CD4-positive, alpha-beta memory T cell (primary cell): ENCODE measurements at regions not wholly inside any gene's neighbourhood (a gene's known extent, or its start where the extent isn't known, plus 50 kb on each side); places are given as distances from the start of the nearest gene placed in this dataset.
"Not testable (repeated sequence)": the region's sequence is repeated elsewhere in the genome, so short reads cannot be mapped to it uniquely, and the experiment has no call there.

Source experiments
- CTCF ChIA-PET: fragments of 350-600 bp; sonication (Branson Sonifier 250); formaldehyde crosslinking; loops from one replicate; lab custom pipeline; 2021; ENCODE audit warnings: inconsistent platforms; ENCODE audit not compliant: partially characterized antibody; lab: Charles Lee
- POLR2A ChIA-PET: fragments of 350-600 bp; sonication (Branson Sonifier 250); formaldehyde crosslinking; loops from one replicate; lab custom pipeline; 2021; ENCODE audit not compliant: partially characterized antibody; lab: Charles Lee
- DNase-seq, 5 donors: peaks; one replicate each; pipeline versions ENCODE4 v3.0.0 to v3.0.0-alpha.2; 2020 to 2022; ENCODE audit warnings: mixed read lengths in 1 of 5
- H3K27ac ChIP-seq: one replicate; pipeline ENCODE4 v1.7.0; 2013; ENCODE audit warnings: low read depth, low read length
- H3K27me3 ChIP-seq: 2 replicates; pipeline ENCODE4 v1.7.0; 2013; ENCODE audit warnings: mild to moderate bottlenecking, low read length, moderate library complexity; ENCODE audit not compliant: insufficient read depth
- H3K36me3 ChIP-seq: 2 replicates; pipeline ENCODE4 v1.7.0; 2013; ENCODE audit warnings: mild to moderate bottlenecking, low read length, moderate library complexity; ENCODE audit not compliant: insufficient read depth
- H3K4me1 ChIP-seq: 2 replicates; pipeline ENCODE4 v1.7.0; 2013; ENCODE audit warnings: mild to moderate bottlenecking, low read length, moderate library complexity; ENCODE audit not compliant: insufficient read depth
- H3K4me3 ChIP-seq, 2 donors: one replicate each; pipeline ENCODE4 v1.7.0; 2013; ENCODE audit warnings: low read length in 2 of 2, mild to moderate bottlenecking in 1 of 2
- H3K9me3 ChIP-seq, 2 donors: one replicate each; pipeline ENCODE4 v1.7.0; 2013; ENCODE audit warnings: low read length in 2 of 2, control low read depth in 1 of 2; ENCODE audit not compliant: control insufficient read depth in 1 of 2
- H3K27ac Mint-ChIP-seq, 7 donors: one replicate each; pipeline ENCODE4 v1.8.0; 2020 to 2021; ENCODE audit warnings: mixed read lengths in 7 of 7, mild to moderate bottlenecking in 6 of 7, inconsistent platforms in 3 of 7, moderate library complexity in 3 of 7
- H3K27me3 Mint-ChIP-seq, 2 donors: one replicate each; pipeline ENCODE4 v1.8.0; 2020 to 2021; ENCODE audit warnings: mixed read lengths in 2 of 2
- H3K36me3 Mint-ChIP-seq, 2 donors: one replicate each; pipeline ENCODE4 v1.8.0; 2020 to 2021; ENCODE audit warnings: mixed read lengths in 2 of 2, inconsistent platforms in 1 of 2, mild to moderate bottlenecking in 1 of 2
- H3K4me1 Mint-ChIP-seq, 4 donors: one replicate each; pipeline ENCODE4 v1.8.0; 2020 to 2021; ENCODE audit warnings: mixed read lengths in 4 of 4, mild to moderate bottlenecking in 1 of 4
- H3K4me3 Mint-ChIP-seq, 8 donors: one replicate each; pipeline ENCODE4 v1.8.0; 2020 to 2021; ENCODE audit warnings: mixed read lengths in 8 of 8, mild to moderate bottlenecking in 7 of 8, moderate library complexity in 6 of 8, inconsistent platforms in 3 of 8
- H3K9me3 Mint-ChIP-seq, 8 donors: one replicate each; pipeline ENCODE4 v1.8.0; 2020 to 2021; ENCODE audit warnings: mixed read lengths in 8 of 8, mild to moderate bottlenecking in 5 of 8, inconsistent platforms in 3 of 8, moderate library complexity in 1 of 8
- intact Hi-C: fragments of 100-400 bp; cut with micrococcal nuclease; formaldehyde crosslinking; loops from one replicate; pipeline ENCODE4 v1.15.1; 2023

GRCh38 chr4:173457893-173458292 is 59.0 kb upstream of the SCRG1 start:
- no peaks in the 10 kb centered on the region for H3K4me1 Mint-ChIP-seq
- no peaks in the 10 kb centered on the region for H3K9me3 Mint-ChIP-seq
- ChIA-PET POLR2A (no interaction called here), CTCF (no interaction called here)
- Histone ChIP-seq H3K27me3 (no peaks in the 10 kb centered on the region), H3K36me3 (no peaks in the 10 kb centered on the region), H3K4me3 (no peak overlapping the region), H3K9me3 (no peaks in the 10 kb centered on the region), H3K4me1 (no peaks in the 10 kb centered on the region), H3K27ac (no peak overlapping the region)
- DNase-seq = no peak
- H3K27me3 Mint-ChIP-seq = peaks cover 0 to 4% of the 10 kb centered on the region in 2 donors
- H3K36me3 Mint-ChIP-seq = no peaks in the 10 kb centered on the region
- H3K4me3 Mint-ChIP-seq = no peak overlapping the region
- intact Hi-C loops = no loop called here
- H3K27ac Mint-ChIP-seq = no peak overlapping the region

- H3K4me3 Mint-ChIP-seq, H3K27ac Mint-ChIP-seq, H3K9me3 ChIP-seq, H3K4me3 ChIP-seq, POLR2A ChIA-PET, intact Hi-C loops, H3K27me3 Mint-ChIP-seq, H3K36me3 ChIP-seq, H3K9me3 Mint-ChIP-seq, H3K4me1 ChIP-seq, H3K4me1 Mint-ChIP-seq, DNase-seq, H3K27me3 ChIP-seq, H3K27ac ChIP-seq: not testable (repeated sequence)
- CTCF ChIA-PET = interaction anchor here (0.9 to 1.3 kb wide), 3 partner anchors 32 to 43 kb away, joined by 3 to 4 read pairs (median 3); no protein-coding TSS in a partner anchor
- peaks cover 0 to 11% of the 10 kb centered on the region in 2 donors for H3K36me3 Mint-ChIP-seq
Measured at GRCh38 chr4:173451435-173451834, 52.5 kb upstream of the SCRG1 start.

GRCh38 chr4:173450281-173450680 is 51.4 kb upstream of the SCRG1 start:
- H3K27me3 ChIP-seq = no peaks in the 10 kb centered on the region
- Mint-ChIP-seq H3K9me3 (peaks cover 0 to 2% (median 0%) of the 10 kb centered on the region in 8 donors), H3K36me3 (peaks cover 0 to 11% of the 10 kb centered on the region in 2 donors), H3K4me1 (no peaks in the 10 kb centered on the region), H3K4me3 (no peak overlapping the region), H3K27ac (no peak overlapping the region), H3K27me3 (peaks cover 2 to 9% of the 10 kb centered on the region in 2 donors)
- H3K4me3 ChIP-seq = no peak overlapping the region
- no peak for DNase-seq
- H3K36me3 ChIP-seq = no peaks in the 10 kb centered on the region
- CTCF ChIA-PET = interaction anchor here (0.9 to 1.4 kb wide), 4 partner anchors 24 to 44 kb away, joined by 3 to 5 read pairs (median 4); no protein-coding TSS in a partner anchor
- POLR2A ChIA-PET = no interaction called here
- H3K9me3 ChIP-seq = no peaks in the 10 kb centered on the region
- no peaks in the 10 kb centered on the region for H3K4me1 ChIP-seq
- intact Hi-C loops = no loop called here
- H3K27ac ChIP-seq = no peak overlapping the region

GRCh38 chr4:173449380-173449717 is 50.4 kb upstream of the SCRG1 start:
- Mint-ChIP-seq H3K9me3 (peaks cover 0 to 2% (median 0%) of the 10 kb centered on the region in 8 donors), H3K27me3 (peaks cover 2 to 9% of the 10 kb centered on the region in 2 donors), H3K27ac (no peak overlapping the region)

GRCh38 chr4:173448608-173449379 is 49.9 kb upstream of the SCRG1 start:
- H3K36me3 ChIP-seq = no peaks in the 10 kb centered on the region
- H3K36me3 Mint-ChIP-seq = peaks cover 0 to 11% of the 10 kb centered on the region in 2 donors
- no peak overlapping the region for H3K27ac ChIP-seq
- DNase-seq = no peak
- intact Hi-C loops = no loop called here
- H3K4me3 Mint-ChIP-seq = no peak overlapping the region
- CTCF ChIA-PET = no interaction called here
- POLR2A ChIA-PET = no interaction called here
- H3K27me3 ChIP-seq = no peaks in the 10 kb centered on the region
- H3K9me3 ChIP-seq = no peaks in the 10 kb centered on the region
- H3K27ac Mint-ChIP-seq = peak overlapping the region in 1 of 7 donors; percentile 51
- peaks cover 0 to 2% (median 0%) of the 10 kb centered on the region in 8 donors for H3K9me3 Mint-ChIP-seq
- no peaks in the 10 kb centered on the region for H3K4me1 Mint-ChIP-seq
- no peaks in the 10 kb centered on the region for H3K4me1 ChIP-seq
- H3K27me3 Mint-ChIP-seq = peaks cover 2 to 7% of the 10 kb centered on the region in 2 donors
- H3K4me3 ChIP-seq = no peak overlapping the region

More at GRCh38 chr4:173449380-173449717, 50.4 kb upstream of the SCRG1 start:
- H3K36me3 Mint-ChIP-seq = peaks cover 0 to 11% of the 10 kb centered on the region in 2 donors
- Histone ChIP-seq H3K27ac (no peak overlapping the region), H3K4me1 (no peaks in the 10 kb centered on the region), H3K36me3 (no peaks in the 10 kb centered on the region), H3K4me3 (no peak overlapping the region), H3K9me3 (no peaks in the 10 kb centered on the region), H3K27me3 (no peaks in the 10 kb centered on the region)
- CTCF ChIA-PET = no interaction called here
- intact Hi-C loops = no loop called here
- no peak for DNase-seq
- H3K4me3 Mint-ChIP-seq = no peak overlapping the region
- no peaks in the 10 kb centered on the region for H3K4me1 Mint-ChIP-seq
- POLR2A ChIA-PET = no interaction called here
